NB4 (cell line): ENCODE measurements at regions not wholly inside any gene's neighbourhood (a gene's known extent, or its start where the extent isn't known, plus 50 kb on each side); places are given as distances from the start of the nearest gene placed in this dataset.

Experiments
- CTCF ChIP-seq: IDR thresholded peaks from one replicate; pipeline ENCODE4 v1.5.1; 2012; ENCODE audit warnings: low read depth, low read length
- MYC ChIP-seq: IDR thresholded peaks from 2 replicates; pipeline ENCODE4 v1.6.1; 2011; ENCODE audit warnings: low read depth, low read length

GRCh38 chr5:79853028-79853427, 138.0 kb downstream of the MTX3 start:
- TF ChIP-seq CTCF (no peak), MYC (no peak)
